ENCODE measurements at regions not wholly inside any gene's neighbourhood (a gene's known extent, or its start where the extent isn't known, plus 50 kb on each side); places are given as distances from the start of the nearest gene placed in this dataset.

GRCh38 chr10:89153971-89154370, 53.1 kb downstream of the CH25H start:
- no peak for DNase-seq (ENCODE audit: low read depth, low spot score)

GRCh38 chr10:89153116-89153515, 54.0 kb downstream of the CH25H start:
- no peak for DNase-seq (ENCODE audit: low read depth, low spot score)

GRCh38 chr10:89151857-89152256, 55.3 kb downstream of the CH25H start:
- DNase-seq (ENCODE audit: low read depth, low spot score) = no peak

- DNase-seq (ENCODE audit: low read depth, low spot score) = no peak
Observed at GRCh38 chr10:89148061-89148460, 59.1 kb downstream of the CH25H start.

- no peak for DNase-seq (ENCODE audit: low read depth, low spot score)
Observed at GRCh38 chr10:89147256-89147655, 59.9 kb downstream of the CH25H start.

GRCh38 chr10:89144836-89145235, 62.3 kb downstream of the CH25H start:
- DNase-seq (ENCODE audit: low read depth, low spot score) = no peak

- DNase-seq (ENCODE audit: low read depth, low spot score) = no peak
Observed at GRCh38 chr10:89142590-89142989, 64.5 kb downstream of the CH25H start.

GRCh38 chr10:89138755-89139490, 68.2 kb downstream of the CH25H start:
- no peak for DNase-seq (ENCODE audit: low read depth, low spot score)

- DNase-seq (ENCODE audit: low read depth, low spot score) = no peak
Observed at GRCh38 chr10:89134963-89135362, 72.2 kb downstream of the CH25H start.

- DNase-seq (ENCODE audit: low read depth, low spot score) = peak; percentile 7
Observed at GRCh38 chr10:89129911-89130310, 77.2 kb downstream of the CH25H start.

GRCh38 chr10:89122433-89123051, 84.6 kb downstream of the CH25H start:
- DNase-seq (ENCODE audit: low read depth, low spot score) = no peak

- DNase-seq (ENCODE audit: low read depth, low spot score) = no peak
Observed at GRCh38 chr10:89121764-89122020, 85.4 kb downstream of the CH25H start.

- DNase-seq (ENCODE audit: low read depth, low spot score) = no peak
Observed at GRCh38 chr10:89120931-89121763, 86.0 kb downstream of the CH25H start.

GRCh38 chr10:89119651-89120050, 87.5 kb downstream of the CH25H start:
- DNase-seq (ENCODE audit: low read depth, low spot score) = no peak

GRCh38 chr10:89118091-89118490, 89.0 kb downstream of the CH25H start:
- DNase-seq (ENCODE audit: low read depth, low spot score) = no peak

GRCh38 chr10:89115876-89116627, 91.1 kb downstream of the CH25H start:
- DNase-seq (ENCODE audit: low read depth, low spot score) = no peak

GRCh38 chr10:89114846-89115625, 92.1 kb downstream of the CH25H start:
- DNase-seq (ENCODE audit: low read depth, low spot score) = no peak

- DNase-seq (ENCODE audit: low read depth, low spot score) = no peak
Observed at GRCh38 chr10:89102735-89103134, 104.4 kb downstream of the CH25H start.

GRCh38 chr10:89101943-89102342, 105.2 kb downstream of the CH25H start:
- no peak for DNase-seq (ENCODE audit: low read depth, low spot score)

GRCh38 chr10:89100680-89101079, 106.4 kb downstream of the CH25H start:
- no peak for DNase-seq (ENCODE audit: low read depth, low spot score)

- DNase-seq (ENCODE audit: low read depth, low spot score) = no peak
Observed at GRCh38 chr10:89097226-89097625, 106.6 kb downstream of the FAS start.
